Transverse colon (tissue), 4 donors: ENCODE measurements at regions not wholly inside any gene's neighbourhood (a gene's known extent, or its start where the extent isn't known, plus 50 kb on each side); places are given as distances from the start of the nearest gene placed in this dataset.

ENCODE experiments used
- DNase-seq: peaks from one replicate; pipeline ENCODE4 v3.0.0-alpha.2; 2019
- H3K27ac ChIP-seq, 4 donors: fragments of 200-600 bp; sonication (generic); 2 replicates each; pipeline ENCODE4 v1.5.1; 2016 to 2018; ENCODE audit warnings: inconsistent platforms in 4 of 4
- H3K27me3 ChIP-seq: fragments of 200-600 bp; sonication (generic); 2 replicates; pipeline ENCODE4 v1.5.1; 2017; ENCODE audit warnings: inconsistent platforms
- H3K36me3 ChIP-seq, 4 donors: fragments of 200-600 bp; sonication (generic); 2 replicates each; pipeline ENCODE4 v1.5.1; 2017 to 2019; ENCODE audit warnings: inconsistent platforms in 4 of 4
- H3K4me1 ChIP-seq, 4 donors: fragments of 200-600 bp; sonication (generic); 2 replicates each; pipeline ENCODE4 v1.5.1; 2017 to 2020; ENCODE audit warnings: inconsistent platforms in 4 of 4
- H3K4me3 ChIP-seq, 4 donors: fragments of 200-600 bp; sonication (generic); 1 replicate in 1 of 4; 2 replicates in 3 of 4; pipeline versions ENCODE4 v1.5.1 to v1.6.1; 2017 to 2019; ENCODE audit warnings: inconsistent platforms in 4 of 4
- H3K9me3 ChIP-seq, 2 donors: fragments of 200-600 bp; sonication (generic); 2 replicates each; pipeline ENCODE4 v1.5.1; 2017 to 2019; ENCODE audit warnings: inconsistent platforms in 2 of 2
- EP300 ChIP-seq: sonication (generic); formaldehyde crosslinking; IDR thresholded peaks from one replicate; pipeline ENCODE4 v1.6.1; 2017; ENCODE audit warnings: antibody characterized with exemption, low read depth
- POLR2A ChIP-seq: fragments of 450-650 bp; IDR thresholded peaks from one replicate; pipeline ENCODE4 v1.6.1; 2016; ENCODE audit warnings: antibody characterized with exemption, mild to moderate bottlenecking, moderate library complexity
- POLR2AphosphoS5 ChIP-seq, 3 donors: sonication (generic); formaldehyde crosslinking; IDR thresholded peaks; one replicate each; pipeline ENCODE4 v1.6.1; 2016; ENCODE audit warnings: antibody characterized with exemption in 3 of 3
- WGBS, 2 donors: methylation state at CpG; one replicate each; pipeline ENCODE4 v1.1.5; 2018; ENCODE audit warnings: low coverage in 1 of 2; 5-methylcytosine and 5-hydroxymethylcytosine counted together
- in situ Hi-C, 4 donors: fragments of 200-750 bp; cut with MboI; loops; one replicate each; pipeline versions ENCODE4 v1.15.0 to v1.15.1; 2017; ENCODE audit warnings: low sequenced_read_pairs in 3 of 4, low pct_ligation_motif_present in 1 of 4, low pct_unique_long_range_greater_than_20kb in 1 of 4
- intact Hi-C: fragments of 100-400 bp; cut with DNase I; formaldehyde crosslinking; loops from one replicate; pipeline ENCODE4 v1.15.1; 2023; ENCODE audit warnings: low total_unique reads
- TF ChIP-seq, protein P1 (sequence below), 5 experiments: fragments of 200-600 bp in 3 of 5; fragments of 450-650 bp in 2 of 5; sonication (generic) in 3 of 5; IDR thresholded peaks; 1 replicate in 2 of 5; 2 replicates in 3 of 5; pipeline ENCODE4 v1.5.1; 2016 to 2017; ENCODE audit warnings: antibody characterized with exemption in 5 of 5, inconsistent platforms in 3 of 5, mild to moderate bottlenecking in 2 of 5, moderate library complexity in 1 of 5

DNA sequence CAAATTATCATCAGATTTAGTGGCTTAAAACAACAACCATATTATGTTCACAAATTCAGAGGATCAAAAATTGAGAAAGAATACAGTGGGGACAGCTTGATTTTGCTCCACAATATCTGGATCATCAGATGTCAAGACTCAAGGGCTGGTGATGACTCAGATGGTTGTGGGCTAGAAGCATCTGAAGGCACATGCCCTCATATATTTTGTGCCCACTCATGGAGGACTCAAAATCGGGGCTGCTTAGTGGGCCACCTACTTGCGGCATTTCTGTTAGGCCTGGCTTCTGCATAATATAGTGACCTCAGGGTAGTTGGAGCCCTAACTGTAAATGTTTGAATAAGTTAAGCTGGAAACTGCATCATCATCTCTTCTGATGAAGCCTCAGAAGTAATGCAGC lies 584.5 kb downstream of the SLC16A7 start:
- TF ChIP-seq EP300 (no peak), POLR2AphosphoS5 (IDR thresholded peaks at IDR 0.05) (no peak), POLR2A (no peak)
- TF ChIP-seq, protein P1, sequence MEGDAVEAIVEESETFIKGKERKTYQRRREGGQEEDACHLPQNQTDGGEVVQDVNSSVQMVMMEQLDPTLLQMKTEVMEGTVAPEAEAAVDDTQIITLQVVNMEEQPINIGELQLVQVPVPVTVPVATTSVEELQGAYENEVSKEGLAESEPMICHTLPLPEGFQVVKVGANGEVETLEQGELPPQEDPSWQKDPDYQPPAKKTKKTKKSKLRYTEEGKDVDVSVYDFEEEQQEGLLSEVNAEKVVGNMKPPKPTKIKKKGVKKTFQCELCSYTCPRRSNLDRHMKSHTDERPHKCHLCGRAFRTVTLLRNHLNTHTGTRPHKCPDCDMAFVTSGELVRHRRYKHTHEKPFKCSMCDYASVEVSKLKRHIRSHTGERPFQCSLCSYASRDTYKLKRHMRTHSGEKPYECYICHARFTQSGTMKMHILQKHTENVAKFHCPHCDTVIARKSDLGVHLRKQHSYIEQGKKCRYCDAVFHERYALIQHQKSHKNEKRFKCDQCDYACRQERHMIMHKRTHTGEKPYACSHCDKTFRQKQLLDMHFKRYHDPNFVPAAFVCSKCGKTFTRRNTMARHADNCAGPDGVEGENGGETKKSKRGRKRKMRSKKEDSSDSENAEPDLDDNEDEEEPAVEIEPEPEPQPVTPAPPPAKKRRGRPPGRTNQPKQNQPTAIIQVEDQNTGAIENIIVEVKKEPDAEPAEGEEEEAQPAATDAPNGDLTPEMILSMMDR (IDR thresholded peaks at IDR 0.05) = no peak
- in situ Hi-C loops (no loop called here), intact Hi-C loops (no loop called here)
- no peak for DNase-seq
- no peaks in the 10 kb centered on the region for H3K36me3 ChIP-seq
- no peaks in the 10 kb centered on the region for H3K27me3 ChIP-seq
- H3K27ac ChIP-seq = no peak overlapping the region
- H3K9me3 ChIP-seq = no peaks in the 10 kb centered on the region
- 82 to 86% methylated on average over 1 to 2 of the region's 2 CpGs for WGBS, 2 donors
- no peak overlapping the region for H3K4me3 ChIP-seq
- no peaks in the 10 kb centered on the region for H3K4me1 ChIP-seq

DNA sequence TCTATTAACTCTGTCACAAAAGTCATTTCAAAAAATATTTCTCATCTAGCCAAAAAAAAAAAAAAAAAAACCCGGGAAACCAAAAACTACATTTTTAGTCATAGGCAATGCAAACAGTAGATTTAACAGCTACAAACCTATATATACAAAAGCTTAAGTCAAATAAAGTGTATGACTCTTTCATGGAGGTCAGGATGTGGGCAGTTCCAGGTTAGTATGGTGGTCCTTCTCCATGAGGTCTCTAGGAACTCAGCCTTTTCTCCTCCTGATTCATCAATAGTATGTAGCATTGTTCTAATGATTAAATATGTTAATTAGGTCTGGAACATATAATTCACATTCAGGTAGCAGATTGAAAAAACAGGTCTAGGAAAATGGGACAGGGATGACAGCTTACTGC lies 586.5 kb downstream of the SLC16A7 start:
- H3K4me3 ChIP-seq = no peak overlapping the region
- intact Hi-C loops = no loop called here
- DNase-seq = no peak
- H3K9me3 ChIP-seq = no peaks in the 10 kb centered on the region
- H3K27ac ChIP-seq = no peak overlapping the region
- 86% methylated on average over 1 of the region's 1 CpG for WGBS, 2 donors
- no peaks in the 10 kb centered on the region for H3K27me3 ChIP-seq
- TF ChIP-seq POLR2AphosphoS5 (IDR thresholded peaks at IDR 0.05) (no peak), POLR2A (no peak), EP300 (no peak)
- TF ChIP-seq, protein P1 (IDR thresholded peaks at IDR 0.05) = no peak
- no peaks in the 10 kb centered on the region for H3K36me3 ChIP-seq
- no peaks in the 10 kb centered on the region for H3K4me1 ChIP-seq
- in situ Hi-C loops = no loop called here

DNA sequence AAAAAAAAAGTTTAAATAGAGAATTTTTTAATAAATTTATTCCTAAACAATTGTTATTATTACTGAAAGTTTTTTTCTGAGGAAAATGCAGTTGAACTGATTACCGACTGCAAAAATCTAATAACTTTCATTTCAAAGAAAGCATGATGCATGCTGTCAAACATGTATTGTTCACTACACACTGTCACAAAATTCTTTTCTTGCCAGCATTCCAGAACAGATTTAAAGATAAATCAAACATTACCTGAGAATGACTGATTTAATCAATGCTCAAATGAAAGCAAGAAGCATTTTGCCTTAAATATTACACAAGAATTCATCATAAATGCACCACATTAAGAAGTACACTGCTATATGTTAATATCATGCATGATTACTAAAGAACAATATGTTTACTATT lies 588.3 kb downstream of the SLC16A7 start:
- WGBS, 2 donors = 84 to 94% methylated on average over 1 of the region's 1 CpG
- TF ChIP-seq POLR2AphosphoS5 (IDR thresholded peaks at IDR 0.05) (no peak), EP300 (no peak), POLR2A (no peak)
- H3K4me1 ChIP-seq = no peaks in the 10 kb centered on the region
- no peak for DNase-seq
- H3K4me3 ChIP-seq = no peak overlapping the region
- no peaks in the 10 kb centered on the region for H3K27me3 ChIP-seq
- no peaks in the 10 kb centered on the region for H3K9me3 ChIP-seq
- in situ Hi-C loops (no loop called here), intact Hi-C loops (no loop called here)
- H3K36me3 ChIP-seq = no peaks in the 10 kb centered on the region
- no peak overlapping the region for H3K27ac ChIP-seq

DNA sequence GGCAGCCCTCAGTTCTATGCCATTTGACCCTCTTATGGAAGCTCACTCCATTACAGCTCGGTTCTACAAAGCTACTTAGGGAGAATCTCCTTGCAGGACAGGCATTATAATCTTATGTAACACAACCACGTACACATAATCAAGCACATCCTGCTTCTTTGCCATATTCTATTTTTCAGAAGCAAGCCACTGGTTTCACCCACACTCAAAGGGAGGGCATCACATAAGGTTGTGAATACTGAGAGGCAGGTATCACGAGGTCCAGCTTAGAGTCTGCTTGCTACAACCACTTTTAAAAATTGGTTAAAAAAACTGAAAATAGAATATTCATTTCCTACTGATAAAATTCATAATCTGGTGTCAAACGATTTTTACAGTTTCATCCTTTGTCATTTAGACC lies 589.2 kb downstream of the SLC16A7 start:
- TF ChIP-seq POLR2AphosphoS5 (IDR thresholded peaks at IDR 0.05) (no peak), EP300 (no peak), POLR2A (no peak)
- TF ChIP-seq, protein P1 (IDR thresholded peaks at IDR 0.05) = no peak
- Histone ChIP-seq H3K4me1 (no peaks in the 10 kb centered on the region), H3K27ac (no peak overlapping the region), H3K27me3 (no peaks in the 10 kb centered on the region), H3K9me3 (no peaks in the 10 kb centered on the region), H3K36me3 (no peaks in the 10 kb centered on the region), H3K4me3 (no peak overlapping the region)
- WGBS, 2 donors = 67 to 75% methylated on average over 4 of the region's 4 CpGs
- in situ Hi-C loops (no loop called here), intact Hi-C loops (no loop called here)
- DNase-seq = no peak

DNA sequence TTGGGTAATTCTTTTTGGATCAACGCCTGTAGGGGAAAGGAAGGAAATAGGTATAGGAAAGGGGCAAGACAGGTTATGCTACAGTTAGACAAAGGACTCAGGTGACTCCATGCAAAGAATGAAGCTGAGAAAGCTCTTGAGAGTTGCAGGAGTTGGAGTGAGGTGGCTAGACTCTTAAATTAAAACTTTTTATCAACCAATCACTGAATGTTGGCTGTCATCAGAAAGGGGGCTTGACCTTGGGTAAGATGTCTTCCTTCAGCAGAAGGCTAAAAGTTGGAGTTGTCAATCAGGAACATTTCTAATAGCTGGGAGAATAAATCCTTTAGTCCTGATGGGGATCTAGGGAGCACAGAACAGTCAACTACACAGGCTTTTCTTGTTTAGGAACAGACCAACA lies 595.4 kb downstream of the SLC16A7 start:
- TF ChIP-seq EP300 = no peak
- TF ChIP-seq POLR2A = no peak
- no peak for TF ChIP-seq POLR2AphosphoS5 (IDR thresholded peaks at IDR 0.05)
- TF ChIP-seq, protein P1 (IDR thresholded peaks at IDR 0.05) = no peak
- no peak overlapping the region for H3K4me3 ChIP-seq
- 30 to 47% methylated on average over 1 of the region's 1 CpG for WGBS, 2 donors
- in situ Hi-C loops (no loop called here), intact Hi-C loops (no loop called here)
- H3K9me3 ChIP-seq = no peaks in the 10 kb centered on the region
- DNase-seq = no peak
- no peaks in the 10 kb centered on the region for H3K4me1 ChIP-seq
- H3K36me3 ChIP-seq = no peaks in the 10 kb centered on the region
- H3K27ac ChIP-seq = no peak overlapping the region
- H3K27me3 ChIP-seq = no peaks in the 10 kb centered on the region
